ENCODE measurements at regions not wholly inside any gene's neighbourhood (a gene's known extent, or its start where the extent isn't known, plus 50 kb on each side); places are given as distances from the start of the nearest gene placed in this dataset.

GRCh38 chrX:134747006-134747405 is 50.0 kb downstream of the PABIR2 start:
- Mint-ChIP-seq H3K9me3 (peaks cover 0 to 3% (median 0%) of the 10 kb centered on the region in 7 donors), H3K4me1 (peaks cover 15% of the 10 kb centered on the region), H3K36me3 (no peaks in the 10 kb centered on the region), H3K4me3 (no peak overlapping the region), H3K27ac (no peak overlapping the region), H3K27me3 (ENCODE audit: low read depth in 3 of 3) (peaks cover 0 to 12% (median 3%) of the 10 kb centered on the region in 3 donors)
- Histone ChIP-seq H3K9ac (ENCODE audit: insufficient read depth, low read length, poor library complexity, severe bottlenecking) (no peak overlapping the region), H2AFZ (ENCODE audit: insufficient read depth, low read depth, low read length, poor library complexity, severe bottlenecking) (no peak overlapping the region), H3K27ac (ENCODE audit: low read depth in 1 of 2, low read length in 2 of 2) (no peak overlapping the region), H3K4me3 (replicated peaks in 1 of 3; ENCODE audit: low read depth in 2 of 3, low read length in 3 of 3) (no peak overlapping the region), H3K36me3 (replicated peaks in 1 of 2; ENCODE audit: control insufficient read depth in 1 of 2, insufficient read depth in 2 of 2, low read length in 2 of 2) (no peaks in the 10 kb centered on the region), H4K20me1 (ENCODE audit: insufficient read depth, low read length) (no peaks in the 10 kb centered on the region), H3K4me1 (ENCODE audit: control insufficient read depth in 1 of 2, insufficient read depth in 2 of 2, low read length in 2 of 2) (peaks cover 12 to 16% of the 10 kb centered on the region in 2 donors), H3K4me2 (replicated peaks; ENCODE audit: extremely low read depth, low read length, poor library complexity, severe bottlenecking) (no peak overlapping the region), H3K27me3 (ENCODE audit: control insufficient read depth in 2 of 2, insufficient read depth in 2 of 2, low read length in 2 of 2) (no peaks in the 10 kb centered on the region), H3K9me3 (replicated peaks in 1 of 2; ENCODE audit: control insufficient read depth in 1 of 2, insufficient read depth in 1 of 2, low read length in 2 of 2) (no peaks in the 10 kb centered on the region), H3K79me2 (ENCODE audit: insufficient read depth, low read length) (no peaks in the 10 kb centered on the region)
- intact Hi-C loops (cut with micrococcal nuclease): no loop called here
- no peak for TF ChIP-seq CTCF (IDR thresholded peaks at IDR 0.05)
- no peak for DNase-seq
- WGBS (ENCODE audit: insufficient coverage): no CpG with 5 or more reads among the region's 2 CpGs

- no peaks in the 10 kb centered on the region for H3K27me3 ChIP-seq (ENCODE audit: control insufficient read depth in 2 of 2, insufficient read depth in 2 of 2, low read length in 2 of 2)
- no peak for DNase-seq
- H3K27ac ChIP-seq (ENCODE audit: low read depth in 1 of 2, low read length in 2 of 2): peak overlapping the region in 1 of 2 donors; percentile 54
- intact Hi-C loops (cut with micrococcal nuclease): no loop called here
- TF ChIP-seq CTCF (IDR thresholded peaks at IDR 0.05): no peak
- no peaks in the 10 kb centered on the region for H3K79me2 ChIP-seq (ENCODE audit: insufficient read depth, low read length)
- no peaks in the 10 kb centered on the region for H4K20me1 ChIP-seq (ENCODE audit: insufficient read depth, low read length)
- Mint-ChIP-seq H3K36me3 (no peaks in the 10 kb centered on the region), H3K4me1 (peaks cover 15% of the 10 kb centered on the region), H3K9me3 (peaks cover 0 to 3% (median 0%) of the 10 kb centered on the region in 7 donors), H3K27ac (peak overlapping the region in 3 of 7 donors; percentile 5 to 54 (median 16)), H3K27me3 (ENCODE audit: low read depth in 3 of 3) (peaks cover 0 to 8% (median 0%) of the 10 kb centered on the region in 3 donors), H3K4me3 (no peak overlapping the region)
- no peaks in the 10 kb centered on the region for H3K9me3 ChIP-seq (replicated peaks in 1 of 2; ENCODE audit: control insufficient read depth in 1 of 2, insufficient read depth in 1 of 2, low read length in 2 of 2)
- H3K4me3 ChIP-seq (replicated peaks in 1 of 3; ENCODE audit: low read depth in 2 of 3, low read length in 3 of 3): no peak overlapping the region
- H2AFZ ChIP-seq (ENCODE audit: insufficient read depth, low read depth, low read length, poor library complexity, severe bottlenecking): no peak overlapping the region
- H3K4me2 ChIP-seq (replicated peaks; ENCODE audit: extremely low read depth, low read length, poor library complexity, severe bottlenecking): no peak overlapping the region
- no peaks in the 10 kb centered on the region for H3K36me3 ChIP-seq (replicated peaks in 1 of 2; ENCODE audit: control insufficient read depth in 1 of 2, insufficient read depth in 2 of 2, low read length in 2 of 2)
- H3K9ac ChIP-seq (ENCODE audit: insufficient read depth, low read length, poor library complexity, severe bottlenecking): no peak overlapping the region
- H3K4me1 ChIP-seq (ENCODE audit: control insufficient read depth in 1 of 2, insufficient read depth in 2 of 2, low read length in 2 of 2): peaks cover 12 to 16% of the 10 kb centered on the region in 2 donors
- no CpG with 5 or more reads among the region's 3 CpGs for WGBS (ENCODE audit: insufficient coverage)
Measured at GRCh38 chrX:134746410-134746785, 50.6 kb downstream of the PABIR2 start.

Measured in CD14-positive monocyte (primary cell).